HG02981 (cell line): ENCODE measurements at regions not wholly inside any gene's neighbourhood (a gene's known extent, or its start where the extent isn't known, plus 50 kb on each side); places are given as distances from the start of the nearest gene placed in this dataset.

Source experiments
- ATAC-seq: cut with Tn5 transposase; IDR thresholded peaks from one replicate; pipeline ENCODE4 v1.9.1; 2021; ENCODE audit warnings: mild to moderate bottlenecking, moderate library complexity; ENCODE audit not compliant: unreplicated experiment

- ATAC-seq, result no peak
Observed at GRCh38 chr20:6693178-6693807, 74.2 kb upstream of the BMP2 start.

- no peak for ATAC-seq
Observed at GRCh38 chr20:6692566-6693173, 74.8 kb upstream of the BMP2 start.

- no peak for ATAC-seq
Observed at GRCh38 chr20:6691516-6691915, 76.0 kb upstream of the BMP2 start.

- ATAC-seq, result no peak
Observed at GRCh38 chr20:6689339-6689973, 78.0 kb upstream of the BMP2 start.

DNA sequence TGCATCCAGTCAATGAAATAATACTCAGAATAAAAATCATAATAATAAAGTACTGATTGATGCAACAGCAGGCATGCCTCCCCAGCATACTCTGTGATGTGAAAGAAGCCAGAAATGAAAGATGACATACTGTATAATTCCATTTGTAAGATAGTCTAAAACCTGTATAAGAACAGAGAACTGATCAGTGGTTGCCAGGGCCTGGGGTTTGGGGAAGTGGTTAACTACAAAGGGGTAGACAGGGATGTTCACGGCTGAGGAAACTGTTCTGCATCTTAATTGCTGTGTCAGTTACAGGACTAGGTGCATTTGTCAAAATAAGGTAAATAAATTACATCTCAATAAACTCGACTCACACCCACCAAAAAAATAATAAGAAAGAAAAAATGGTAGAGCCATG lies 81.3 kb upstream of the BMP2 start:
- peak; percentile 95 for ATAC-seq

- no peak for ATAC-seq
Observed at GRCh38 chr20:6685626-6686025, 81.9 kb upstream of the BMP2 start.

GRCh38 chr20:6685181-6685582 lies 82.3 kb upstream of the BMP2 start:
- no peak for ATAC-seq

GRCh38 chr20:6683021-6683977 lies 84.2 kb upstream of the BMP2 start:
- no peak for ATAC-seq

DNA sequence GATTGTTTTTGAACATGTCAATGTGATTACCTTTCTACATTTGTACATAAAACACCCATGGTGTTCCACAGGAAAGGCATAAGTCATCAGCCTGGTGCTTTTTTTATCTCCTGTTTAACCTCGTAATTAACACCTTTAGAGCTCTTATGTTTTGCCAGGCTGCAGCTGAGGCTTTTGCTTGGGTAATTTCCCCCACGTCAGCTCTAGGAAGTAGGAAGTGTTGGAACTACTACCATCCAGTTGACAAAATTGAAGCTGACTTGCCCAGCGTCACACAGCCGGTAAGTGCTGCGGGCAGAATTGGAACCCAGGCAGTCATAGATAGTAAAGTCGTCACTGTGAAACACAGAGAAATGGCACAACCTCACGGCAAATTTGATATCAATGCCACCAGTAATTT lies 86.6 kb upstream of the BMP2 start:
- ATAC-seq, result no peak

GRCh38 chr20:6680441-6680840 lies 87.0 kb upstream of the BMP2 start:
- no peak for ATAC-seq

GRCh38 chr20:6679086-6679485 lies 88.4 kb upstream of the BMP2 start:
- ATAC-seq, result no peak

GRCh38 chr20:6678101-6678500 lies 89.4 kb upstream of the BMP2 start:
- no peak for ATAC-seq

DNA sequence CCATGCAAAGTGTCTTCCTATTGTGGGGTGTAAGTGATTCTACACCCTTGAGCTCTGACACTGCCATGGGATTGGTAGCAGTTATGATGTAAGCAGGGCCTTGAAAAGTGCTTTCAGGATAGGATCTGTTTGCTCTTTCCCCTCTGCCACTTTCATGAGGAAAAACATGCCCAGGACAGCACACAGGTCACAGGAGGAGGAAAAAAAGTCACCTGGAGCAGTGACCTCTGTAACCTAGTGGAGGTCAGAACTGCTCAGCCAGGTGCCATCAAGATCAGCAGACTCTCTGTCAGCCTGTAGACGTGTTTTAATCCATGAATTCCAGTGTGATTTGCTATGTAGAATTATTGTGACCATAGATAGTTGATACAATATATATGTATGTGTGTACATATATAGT lies 92.7 kb upstream of the BMP2 start:
- ATAC-seq, result no peak

GRCh38 chr20:6673071-6673470 lies 94.4 kb upstream of the BMP2 start:
- no peak for ATAC-seq

GRCh38 chr20:6671829-6672228 lies 95.7 kb upstream of the BMP2 start:
- ATAC-seq, result no peak

DNA sequence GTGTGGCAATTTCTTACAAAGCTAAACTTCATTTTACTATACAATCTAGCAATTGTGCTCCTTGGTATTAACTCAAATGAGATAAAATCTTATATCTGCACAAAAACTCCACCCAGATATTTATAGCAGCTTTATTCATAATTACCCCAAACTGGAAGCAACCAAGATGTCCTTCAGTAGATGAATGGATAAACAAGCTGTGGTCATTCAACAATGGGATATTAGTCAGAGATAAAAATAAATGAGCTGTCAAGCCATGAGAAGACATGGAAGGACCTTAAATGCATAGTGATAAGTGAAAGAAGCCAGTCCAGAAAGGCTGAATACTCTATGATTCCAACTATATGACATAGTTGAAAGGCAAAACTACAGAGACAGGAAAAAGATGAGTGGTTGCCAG lies 98.9 kb upstream of the BMP2 start:
- no peak for ATAC-seq

DNA sequence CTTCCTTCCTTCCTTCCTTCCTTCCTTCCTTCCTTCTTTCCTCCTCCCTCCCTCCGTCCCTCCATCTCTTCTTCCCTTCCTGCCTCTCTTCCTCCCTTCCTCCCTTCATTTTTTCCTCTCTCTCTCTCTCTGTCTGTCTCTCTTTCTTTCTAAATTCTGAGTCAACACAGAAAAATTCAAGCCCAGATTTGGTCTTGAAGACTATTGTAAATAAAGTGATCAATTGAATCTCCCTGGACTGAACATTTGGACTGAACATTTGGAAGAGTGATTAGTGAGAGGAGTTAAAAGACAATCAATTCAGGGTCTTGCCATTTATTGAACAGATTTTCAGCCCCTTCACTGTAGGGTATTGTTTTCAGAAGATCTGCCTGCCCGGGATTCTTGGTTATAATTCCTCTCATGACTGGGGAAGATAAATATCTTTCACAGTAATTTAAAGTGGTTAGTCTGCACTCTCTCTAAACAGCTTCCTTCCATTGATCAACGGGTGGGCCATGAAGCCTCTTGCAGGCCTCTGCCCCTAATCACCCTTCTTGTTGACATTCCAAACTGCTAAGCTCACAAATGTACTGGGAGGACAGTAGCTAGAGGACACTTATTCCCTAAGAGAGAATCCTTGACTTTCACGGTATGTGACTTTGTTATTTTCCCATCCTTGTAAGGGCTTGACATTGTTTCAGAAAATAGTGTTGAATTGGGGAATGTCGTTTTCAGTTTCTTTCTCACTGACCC lies 101.7 kb upstream of the BMP2 start:
- no peak for ATAC-seq

GRCh38 chr20:6665161-6665560 lies 102.3 kb upstream of the BMP2 start:
- no peak for ATAC-seq

DNA sequence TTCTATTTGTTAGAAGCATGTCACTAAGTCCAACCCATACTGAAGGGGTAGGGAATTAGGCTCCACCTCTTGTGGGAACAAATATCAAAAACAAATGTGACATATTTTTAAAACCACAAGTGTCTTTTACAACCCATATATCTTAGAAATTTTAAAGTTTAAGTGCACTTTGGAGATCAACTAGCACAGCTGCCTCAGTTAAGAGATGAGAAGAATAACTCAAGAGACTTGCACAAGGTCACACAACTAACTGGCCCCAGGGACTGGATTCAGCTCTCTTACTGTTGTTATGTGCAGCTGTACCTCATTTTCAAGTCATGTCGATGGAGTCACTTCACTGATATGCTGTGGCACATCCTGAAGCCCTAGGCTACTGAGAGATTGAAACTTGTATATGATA lies 102.9 kb upstream of the BMP2 start:
- no peak for ATAC-seq

GRCh38 chr20:6663751-6664388 lies 103.6 kb upstream of the BMP2 start:
- ATAC-seq, result no peak
